Astrocyte (in vitro differentiated cells and primary cell): ENCODE measurements at regions not wholly inside any gene's neighbourhood (a gene's known extent, or its start where the extent isn't known, plus 50 kb on each side); places are given as distances from the start of the nearest gene placed in this dataset.

Source experiments
- DNase-seq: peaks from one replicate; pipeline ENCODE4 v3.0.0-alpha.2; 2010; ENCODE audit warnings: low read depth
- FAIRE-seq: peaks from 2 replicates; lab custom pipeline; 2011; peaks lifted over from hg19 to GRCh38; lab: Jason Lieb, UNC
- H2AFZ ChIP-seq: 2 replicates; pipeline ENCODE4 v1.6.0; 2012; ENCODE audit warnings: low read depth, low read length, inconsistent platforms
- H3K27ac ChIP-seq: 2 replicates; pipeline ENCODE4 v1.5.1; 2011; ENCODE audit warnings: low read depth, low read length, inconsistent platforms
- H3K27me3 ChIP-seq: 2 replicates; pipeline ENCODE4 v1.6.0; 2011; ENCODE audit warnings: low read length, inconsistent platforms; ENCODE audit not compliant: insufficient read depth
- H3K36me3 ChIP-seq: 2 replicates; pipeline ENCODE4 v1.5.1; 2011; ENCODE audit warnings: low read length, inconsistent platforms; ENCODE audit not compliant: insufficient read depth
- H3K4me1 ChIP-seq: 2 replicates; pipeline ENCODE4 v1.5.1; 2011; ENCODE audit warnings: low read length, inconsistent platforms; ENCODE audit not compliant: insufficient read depth
- H3K4me2 ChIP-seq: 2 replicates; pipeline ENCODE4 v1.6.0; 2012; ENCODE audit warnings: low read length, inconsistent platforms
- H3K4me3 ChIP-seq: 2 replicates; pipeline ENCODE4 v1.5.1; 2011; ENCODE audit warnings: low read depth, mild to moderate bottlenecking, low read length, inconsistent platforms; ENCODE audit not compliant: insufficient read depth
- H3K79me2 ChIP-seq: 2 replicates; pipeline ENCODE4 v1.6.0; 2012; ENCODE audit warnings: mild to moderate bottlenecking, low read length, inconsistent platforms; ENCODE audit not compliant: insufficient read depth
- H3K9ac ChIP-seq: 2 replicates; pipeline ENCODE4 v1.6.0; 2012; ENCODE audit warnings: mild to moderate bottlenecking, low read length, inconsistent platforms
- H3K9me3 ChIP-seq: 2 replicates; pipeline ENCODE4 v1.5.1; 2012; ENCODE audit warnings: low read depth, mild to moderate bottlenecking, low read length, inconsistent platforms; ENCODE audit not compliant: insufficient read depth
- H4K20me1 ChIP-seq: 2 replicates; pipeline ENCODE4 v1.6.0; 2012; ENCODE audit warnings: low read length, inconsistent platforms; ENCODE audit not compliant: insufficient read depth
- H3K27ac Mint-ChIP-seq: one replicate; pipeline ENCODE4 v1.8.0; 2021; ENCODE audit warnings: mild to moderate bottlenecking, mixed read lengths; ENCODE audit not compliant: unreplicated experiment
- H3K27me3 Mint-ChIP-seq: one replicate; pipeline ENCODE4 v1.8.0; 2021; ENCODE audit warnings: low read depth, mixed read lengths; ENCODE audit not compliant: unreplicated experiment
- H3K36me3 Mint-ChIP-seq: one replicate; pipeline ENCODE4 v1.8.0; 2021; ENCODE audit warnings: low read depth, mixed read lengths; ENCODE audit not compliant: unreplicated experiment
- H3K4me1 Mint-ChIP-seq: one replicate; pipeline ENCODE4 v1.8.0; 2021; ENCODE audit warnings: low read depth, mixed read lengths; ENCODE audit not compliant: unreplicated experiment
- H3K4me3 Mint-ChIP-seq: one replicate; pipeline ENCODE4 v1.8.0; 2021; ENCODE audit warnings: mild to moderate bottlenecking, moderate library complexity, mixed read lengths; ENCODE audit not compliant: unreplicated experiment
- H3K9me3 Mint-ChIP-seq: one replicate; pipeline ENCODE4 v1.8.0; 2021; ENCODE audit warnings: mild to moderate bottlenecking, mixed read lengths; ENCODE audit not compliant: unreplicated experiment
- EZH2 ChIP-seq: IDR thresholded peaks from 2 replicates; pipeline ENCODE4 v1.6.1; 2012; ENCODE audit warnings: mild to moderate bottlenecking, low read length, inconsistent platforms; ENCODE audit not compliant: insufficient read depth
- TF ChIP-seq, protein P1 (sequence below): IDR thresholded peaks from 2 replicates; pipeline ENCODE4 v1.5.1; 2011; ENCODE audit warnings: low read depth, mild to moderate bottlenecking, inconsistent platforms, low read length, moderate library complexity; ENCODE audit not compliant: insufficient read depth

DNA sequence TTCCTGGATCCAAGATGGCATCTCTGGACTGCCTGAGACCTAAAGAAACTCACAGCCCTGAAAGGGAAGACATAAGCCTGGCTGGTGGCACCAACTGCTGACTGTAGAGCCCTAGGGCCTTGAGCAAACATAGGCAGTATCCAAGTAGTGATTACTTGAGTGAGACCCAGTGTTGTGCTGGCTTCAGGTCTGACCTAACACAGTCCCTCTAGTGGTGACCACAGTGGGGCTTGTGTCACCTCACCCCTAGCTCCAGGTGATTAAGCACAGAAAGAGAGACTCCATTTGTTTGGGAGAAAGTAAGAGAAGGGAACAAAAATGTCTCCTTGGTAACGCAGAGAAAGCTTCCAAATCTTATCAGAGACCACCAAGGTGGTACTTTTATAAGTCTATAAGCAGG lies 496.3 kb upstream of the HTR2C start:
- no peak overlapping the region for H3K9ac ChIP-seq
- H2AFZ ChIP-seq, result no peak overlapping the region
- peaks cover 2% of the 10 kb centered on the region for H3K9me3 Mint-ChIP-seq
- no peak overlapping the region for H3K4me2 ChIP-seq
- H3K27ac Mint-ChIP-seq, result no peak overlapping the region
- no peaks in the 10 kb centered on the region for H3K27me3 Mint-ChIP-seq
- H4K20me1 ChIP-seq, result no peaks in the 10 kb centered on the region
- H3K27me3 ChIP-seq, result no peaks in the 10 kb centered on the region
- no peak overlapping the region for H3K4me3 Mint-ChIP-seq
- H3K36me3 ChIP-seq, result no peaks in the 10 kb centered on the region
- no peak overlapping the region for H3K27ac ChIP-seq
- no peak for FAIRE-seq
- DNase-seq, result no peak
- no peaks in the 10 kb centered on the region for H3K79me2 ChIP-seq
- H3K4me1 Mint-ChIP-seq, result peaks cover 4% of the 10 kb centered on the region
- H3K36me3 Mint-ChIP-seq, result no peaks in the 10 kb centered on the region
- no peaks in the 10 kb centered on the region for H3K4me1 ChIP-seq
- no peak overlapping the region for H3K4me3 ChIP-seq
- no peak for TF ChIP-seq EZH2
- TF ChIP-seq, protein P1, sequence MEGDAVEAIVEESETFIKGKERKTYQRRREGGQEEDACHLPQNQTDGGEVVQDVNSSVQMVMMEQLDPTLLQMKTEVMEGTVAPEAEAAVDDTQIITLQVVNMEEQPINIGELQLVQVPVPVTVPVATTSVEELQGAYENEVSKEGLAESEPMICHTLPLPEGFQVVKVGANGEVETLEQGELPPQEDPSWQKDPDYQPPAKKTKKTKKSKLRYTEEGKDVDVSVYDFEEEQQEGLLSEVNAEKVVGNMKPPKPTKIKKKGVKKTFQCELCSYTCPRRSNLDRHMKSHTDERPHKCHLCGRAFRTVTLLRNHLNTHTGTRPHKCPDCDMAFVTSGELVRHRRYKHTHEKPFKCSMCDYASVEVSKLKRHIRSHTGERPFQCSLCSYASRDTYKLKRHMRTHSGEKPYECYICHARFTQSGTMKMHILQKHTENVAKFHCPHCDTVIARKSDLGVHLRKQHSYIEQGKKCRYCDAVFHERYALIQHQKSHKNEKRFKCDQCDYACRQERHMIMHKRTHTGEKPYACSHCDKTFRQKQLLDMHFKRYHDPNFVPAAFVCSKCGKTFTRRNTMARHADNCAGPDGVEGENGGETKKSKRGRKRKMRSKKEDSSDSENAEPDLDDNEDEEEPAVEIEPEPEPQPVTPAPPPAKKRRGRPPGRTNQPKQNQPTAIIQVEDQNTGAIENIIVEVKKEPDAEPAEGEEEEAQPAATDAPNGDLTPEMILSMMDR, result no peak
- H3K9me3 ChIP-seq, result no peaks in the 10 kb centered on the region

- Histone ChIP-seq H2AFZ (no peak overlapping the region), H3K36me3 (no peaks in the 10 kb centered on the region), H3K9ac (no peak overlapping the region), H3K4me1 (no peaks in the 10 kb centered on the region), H3K4me2 (no peak overlapping the region), H4K20me1 (no peaks in the 10 kb centered on the region), H3K79me2 (no peaks in the 10 kb centered on the region), H3K27ac (no peak overlapping the region), H3K9me3 (no peaks in the 10 kb centered on the region), H3K27me3 (no peaks in the 10 kb centered on the region), H3K4me3 (no peak overlapping the region)
- no peak overlapping the region for H3K4me3 Mint-ChIP-seq
- no peak overlapping the region for H3K27ac Mint-ChIP-seq
- no peaks in the 10 kb centered on the region for H3K9me3 Mint-ChIP-seq
- H3K36me3 Mint-ChIP-seq, result no peaks in the 10 kb centered on the region
- no peaks in the 10 kb centered on the region for H3K27me3 Mint-ChIP-seq
- TF ChIP-seq EZH2, result no peak
- TF ChIP-seq, protein P1, result no peak
- FAIRE-seq (peak; percentile 29), DNase-seq (no peak)
- H3K4me1 Mint-ChIP-seq, result no peaks in the 10 kb centered on the region
Observed at GRCh38 chrX:114077773-114078172, 506.1 kb upstream of the HTR2C start.

DNA sequence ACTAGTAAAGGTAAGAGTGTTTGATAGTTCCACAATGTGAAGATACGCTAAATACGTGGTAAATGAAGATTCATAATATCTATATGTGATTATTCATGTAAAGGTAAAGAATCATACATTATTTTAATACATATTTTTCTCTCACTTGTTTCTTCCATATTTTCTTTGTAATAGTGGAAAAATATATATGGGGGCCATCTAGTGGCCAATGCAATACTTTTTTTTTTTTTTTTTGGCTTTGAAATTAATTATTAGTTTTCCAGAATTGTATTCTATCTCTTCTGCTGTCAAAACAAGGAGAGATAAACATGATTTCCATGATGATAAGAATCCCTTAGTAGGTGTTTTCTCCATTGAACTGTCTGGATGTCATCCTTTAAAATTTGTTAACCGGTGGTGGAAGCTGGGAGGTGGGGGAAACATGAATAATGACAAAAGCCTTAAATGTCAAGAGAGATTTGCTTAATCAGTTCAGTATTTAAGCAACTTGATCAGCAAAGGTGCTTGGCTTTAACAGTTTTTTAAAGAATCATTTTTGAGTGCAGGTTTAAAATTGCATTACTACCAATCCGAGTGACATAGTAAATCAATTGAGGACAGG lies 508.7 kb upstream of the HTR2C start:
- H2AFZ ChIP-seq, result no peak overlapping the region
- Mint-ChIP-seq H3K27me3 (no peaks in the 10 kb centered on the region), H3K9me3 (no peaks in the 10 kb centered on the region), H3K36me3 (no peaks in the 10 kb centered on the region), H3K27ac (no peak overlapping the region), H3K4me1 (no peaks in the 10 kb centered on the region), H3K4me3 (no peak overlapping the region)
- H3K79me2 ChIP-seq, result no peaks in the 10 kb centered on the region
- no peak for DNase-seq
- no peaks in the 10 kb centered on the region for H4K20me1 ChIP-seq
- H3K4me3 ChIP-seq, result no peak overlapping the region
- H3K4me2 ChIP-seq, result no peak overlapping the region
- no peak overlapping the region for H3K27ac ChIP-seq
- H3K36me3 ChIP-seq, result no peaks in the 10 kb centered on the region
- no peaks in the 10 kb centered on the region for H3K27me3 ChIP-seq
- H3K4me1 ChIP-seq, result no peaks in the 10 kb centered on the region
- peak; percentile 76 for FAIRE-seq
- TF ChIP-seq EZH2, result no peak
- TF ChIP-seq, protein P1, result no peak
- no peaks in the 10 kb centered on the region for H3K9me3 ChIP-seq
- no peak overlapping the region for H3K9ac ChIP-seq
